ENCODE measurements at regions not wholly inside any gene's neighbourhood (a gene's known extent, or its start where the extent isn't known, plus 50 kb on each side); places are given as distances from the start of the nearest gene placed in this dataset.

GRCh38 chr1:70674941-70675685 lies 264.0 kb downstream of the CTH start:
- in situ Hi-C loops (cut with MboI; ENCODE audit: low sequenced_read_pairs, unreplicated experiment), result loop anchor here (25.0 kb wide), 1 partner anchor 362 kb away; the partner anchor contains the start of gene PTGER3

GRCh38 chr1:70675737-70676156 lies 264.7 kb downstream of the CTH start:
- in situ Hi-C loops (cut with MboI; ENCODE audit: low sequenced_read_pairs, unreplicated experiment), result loop anchor here (25.0 kb wide), 1 partner anchor 362 kb away; the partner anchor contains the start of gene PTGER3
- no peak for TF ChIP-seq CTCF (IDR thresholded peaks at IDR 0.05; ENCODE audit: borderline replicate concordance, control extremely low read depth, extremely low read depth, insufficient read depth, missing control alignments)
- no peak for DNase-seq (ENCODE audit: low spot score)

More at GRCh38 chr1:70674941-70675685, 264.0 kb downstream of the CTH start:
- no peak for TF ChIP-seq CTCF (IDR thresholded peaks at IDR 0.05; ENCODE audit: borderline replicate concordance, control extremely low read depth, extremely low read depth, insufficient read depth, missing control alignments)
- no peak for DNase-seq (ENCODE audit: low spot score)

- in situ Hi-C loops (cut with MboI; ENCODE audit: low sequenced_read_pairs, unreplicated experiment), result loop anchor here (25.0 kb wide), 1 partner anchor 352 kb away; the partner anchor contains the start of gene PTGER3
- TF ChIP-seq CTCF (IDR thresholded peaks at IDR 0.05; ENCODE audit: borderline replicate concordance, control extremely low read depth, extremely low read depth, insufficient read depth, missing control alignments), result peak; percentile 92
- peak; percentile 47 for DNase-seq (ENCODE audit: low spot score)
Measured at GRCh38 chr1:70685300-70686286, 274.5 kb downstream of the CTH start.

GRCh38 chr1:70688580-70688979 lies 277.5 kb downstream of the CTH start:
- no peak for TF ChIP-seq CTCF (IDR thresholded peaks at IDR 0.05; ENCODE audit: borderline replicate concordance, control extremely low read depth, extremely low read depth, insufficient read depth, missing control alignments)
- in situ Hi-C loops (cut with MboI; ENCODE audit: low sequenced_read_pairs, unreplicated experiment), result loop anchor here (25.0 kb wide), 1 partner anchor 349 kb away; the partner anchor contains the start of gene PTGER3

GRCh38 chr1:70706381-70707037 lies 295.4 kb downstream of the CTH start:
- DNase-seq (ENCODE audit: low spot score), result no peak
- no peak for TF ChIP-seq CTCF (IDR thresholded peaks at IDR 0.05; ENCODE audit: borderline replicate concordance, control extremely low read depth, extremely low read depth, insufficient read depth, missing control alignments)
- in situ Hi-C loops (cut with MboI; ENCODE audit: low sequenced_read_pairs, unreplicated experiment), result no loop called here

More at GRCh38 chr1:70688580-70688979, 277.5 kb downstream of the CTH start:
- no peak for DNase-seq (ENCODE audit: low spot score)

- no peak for DNase-seq (ENCODE audit: low spot score)
- no peak for TF ChIP-seq CTCF (IDR thresholded peaks at IDR 0.05; ENCODE audit: borderline replicate concordance, control extremely low read depth, extremely low read depth, insufficient read depth, missing control alignments)
- in situ Hi-C loops (cut with MboI; ENCODE audit: low sequenced_read_pairs, unreplicated experiment), result no loop called here
Measured at GRCh38 chr1:70707214-70707613, 296.1 kb downstream of the CTH start.
